GM23338 (cell line): ENCODE measurements at regions not wholly inside any gene's neighbourhood (a gene's known extent, or its start where the extent isn't known, plus 50 kb on each side); places are given as distances from the start of the nearest gene placed in this dataset.

Experiments used
- ETS1 ChIP-seq: IDR thresholded peaks from 2 replicates; pipeline ENCODE4 v1.6.1; 2016; ENCODE audit warnings: antibody characterized with exemption
- EZH2 ChIP-seq: fragments of 200-600 bp; sonication (generic); IDR thresholded peaks from one replicate; pipeline ENCODE4 v1.8.0; 2017; ENCODE audit warnings: antibody characterized with exemption, mild to moderate bottlenecking, low read depth; ENCODE audit not compliant: unreplicated experiment
- POLR2AphosphoS5 ChIP-seq: IDR thresholded peaks from 2 replicates; pipeline ENCODE4 v1.6.1; 2016; ENCODE audit warnings: antibody characterized with exemption, low read depth
- REST ChIP-seq: IDR thresholded peaks from one replicate; pipeline ENCODE4 v1.6.1; 2018; ENCODE audit warnings: antibody characterized with exemption; ENCODE audit not compliant: unreplicated experiment
- STAT1 ChIP-seq: IDR thresholded peaks from one replicate; pipeline ENCODE4 v1.6.1; 2016; ENCODE audit warnings: antibody characterized with exemption; ENCODE audit not compliant: unreplicated experiment
- ZNF114 ChIP-seq: fragments of 250-450 bp; sonication (Bioruptor Pico); IDR thresholded peaks from 2 replicates; pipeline ENCODE4 v1.5.0; 2020; ENCODE audit warnings: mild to moderate bottlenecking, moderate library complexity
- ZNF331 ChIP-seq: fragments of 250-450 bp; sonication (Bioruptor Pico); IDR thresholded peaks from 2 replicates; pipeline ENCODE4 v1.5.0; 2020; ENCODE audit warnings: low read depth, mild to moderate bottlenecking, moderate library complexity
- ZNF462 ChIP-seq: fragments of 250-450 bp; sonication (Bioruptor Pico); IDR thresholded peaks from 2 replicates; pipeline ENCODE4 v1.5.0; 2020; ENCODE audit warnings: mild to moderate bottlenecking, moderate library complexity
- TF ChIP-seq, protein P1 (sequence below), 2 experiments: fragments of 200-600 bp in 1 of 2; sonication (generic) in 1 of 2; conservative IDR thresholded peaks; 2 replicates each; pipeline versions ENCODE4 v1.5.1 to v1.6.1; 2016 to 2017; ENCODE audit warnings: antibody characterized with exemption in 2 of 2, low read depth in 2 of 2, mild to moderate bottlenecking in 2 of 2, moderate library complexity in 1 of 2

DNA sequence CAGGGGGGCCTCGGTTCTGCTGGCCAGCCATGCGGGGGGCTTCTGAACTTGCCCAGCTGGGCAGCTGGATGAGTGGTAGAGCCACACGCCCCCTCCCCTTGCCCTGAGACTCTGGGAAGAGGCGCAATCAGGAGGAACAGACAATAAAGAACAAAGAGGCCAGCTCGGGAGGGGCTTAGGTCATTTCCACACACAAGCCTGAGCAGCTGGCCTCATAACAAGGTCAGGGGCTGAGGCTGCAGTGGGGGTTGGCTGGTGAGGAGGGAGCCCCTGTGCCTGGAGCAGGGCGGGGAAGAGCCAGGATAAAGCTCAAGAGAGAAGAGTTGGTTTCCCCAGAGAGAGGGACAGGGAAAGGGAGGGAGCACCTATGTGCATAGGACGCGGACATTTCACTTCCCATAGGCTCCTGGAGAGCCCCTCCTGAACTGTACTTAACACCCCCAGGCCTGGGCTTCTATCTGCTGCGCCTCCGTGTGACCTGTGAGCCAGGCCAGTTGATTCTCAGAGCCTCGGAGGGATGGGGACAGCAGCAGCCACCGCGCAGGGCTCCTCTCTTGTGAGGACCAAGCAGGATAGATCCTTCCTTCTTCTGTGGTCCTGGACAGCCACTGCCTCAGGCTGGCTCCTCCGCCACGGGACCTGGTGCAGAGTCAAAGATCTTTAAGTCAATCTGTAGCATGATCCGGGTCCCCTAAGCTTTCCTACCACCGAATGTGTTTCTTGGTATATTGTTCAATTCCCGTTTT is 75.3 kb upstream of the GGTA1 start (continued):
- TF ChIP-seq ZNF462 (no peak), STAT1 (no peak), ZNF114 (CRISPR knock-in tag) (no peak), ZNF331 (no peak), POLR2AphosphoS5 (no peak), REST (no peak), EZH2 (no peak), ETS1 (no peak)
- TF ChIP-seq, protein P1, sequence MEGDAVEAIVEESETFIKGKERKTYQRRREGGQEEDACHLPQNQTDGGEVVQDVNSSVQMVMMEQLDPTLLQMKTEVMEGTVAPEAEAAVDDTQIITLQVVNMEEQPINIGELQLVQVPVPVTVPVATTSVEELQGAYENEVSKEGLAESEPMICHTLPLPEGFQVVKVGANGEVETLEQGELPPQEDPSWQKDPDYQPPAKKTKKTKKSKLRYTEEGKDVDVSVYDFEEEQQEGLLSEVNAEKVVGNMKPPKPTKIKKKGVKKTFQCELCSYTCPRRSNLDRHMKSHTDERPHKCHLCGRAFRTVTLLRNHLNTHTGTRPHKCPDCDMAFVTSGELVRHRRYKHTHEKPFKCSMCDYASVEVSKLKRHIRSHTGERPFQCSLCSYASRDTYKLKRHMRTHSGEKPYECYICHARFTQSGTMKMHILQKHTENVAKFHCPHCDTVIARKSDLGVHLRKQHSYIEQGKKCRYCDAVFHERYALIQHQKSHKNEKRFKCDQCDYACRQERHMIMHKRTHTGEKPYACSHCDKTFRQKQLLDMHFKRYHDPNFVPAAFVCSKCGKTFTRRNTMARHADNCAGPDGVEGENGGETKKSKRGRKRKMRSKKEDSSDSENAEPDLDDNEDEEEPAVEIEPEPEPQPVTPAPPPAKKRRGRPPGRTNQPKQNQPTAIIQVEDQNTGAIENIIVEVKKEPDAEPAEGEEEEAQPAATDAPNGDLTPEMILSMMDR (conservative IDR thresholded peaks at IDR 0.05; ENCODE audit: low read depth in 2 of 2): no peak
